Upper lobe of right lung (tissue), 1 donor: ENCODE measurements at regions not wholly inside any gene's neighbourhood (a gene's known extent, or its start where the extent isn't known, plus 50 kb on each side); places are given as distances from the start of the nearest gene placed in this dataset.

Experiments used
- ATAC-seq: fragments of 200-7000 bp; cut with Tn5 transposase; one replicate; pipeline ENCODE4 v1.9.1; 2020; ENCODE audit warnings: mild to moderate bottlenecking, moderate library complexity
- DNase-seq: peaks from one replicate; pipeline ENCODE4 v3.0.0-alpha.2; 2020
- H3K27ac ChIP-seq: fragments of 200-600 bp; one replicate; pipeline ENCODE4 v1.8.0; 2022
- H3K27me3 ChIP-seq: fragments of 200-600 bp; one replicate; pipeline ENCODE4 v1.8.0; 2022; ENCODE audit warnings: mild to moderate bottlenecking
- H3K36me3 ChIP-seq: fragments of 200-600 bp; one replicate; pipeline ENCODE4 v1.8.0; 2022
- H3K4me1 ChIP-seq: fragments of 200-600 bp; one replicate; pipeline ENCODE4 v1.8.0; 2022
- H3K4me3 ChIP-seq: fragments of 200-600 bp; one replicate; pipeline ENCODE4 v1.8.0; 2022; ENCODE audit warnings: mild to moderate bottlenecking
- H3K9me3 ChIP-seq: fragments of 200-600 bp; one replicate; pipeline ENCODE4 v1.8.0; 2022
- intact Hi-C: fragments of 100-400 bp; cut with DNase I; formaldehyde crosslinking; loops from one replicate; pipeline ENCODE4 v1.11.0; 2022
- TF ChIP-seq, protein P1 (sequence below): fragments of 200-600 bp; IDR thresholded peaks from one replicate; pipeline ENCODE4 v1.8.0; 2022; ENCODE audit warnings: antibody characterized with exemption
- donor health status: DM: no; HTN: yes; CAD: no; lungs with severe emphysema.

DNA sequence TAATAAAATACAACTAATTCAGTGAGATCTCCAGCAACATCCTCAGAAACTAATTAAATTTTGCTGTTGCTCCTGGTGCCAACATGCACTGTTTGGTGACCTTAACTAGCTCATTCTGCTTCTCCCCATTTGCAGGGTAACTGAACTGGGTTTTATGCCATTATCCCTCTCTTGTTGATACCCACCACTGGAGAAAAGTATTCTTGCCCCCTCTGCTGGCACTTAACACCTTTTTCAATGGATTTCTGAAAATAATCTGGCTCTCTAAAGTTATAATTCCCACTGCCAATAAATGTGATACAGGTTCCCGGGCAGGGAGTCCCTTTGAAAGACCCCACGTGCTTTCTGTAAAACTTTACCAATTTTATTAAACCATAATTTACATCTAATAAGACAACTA is 394.3 kb downstream of the OSTF1 start:
- no peaks in the 10 kb centered on the region for H3K4me1 ChIP-seq
- no peaks in the 10 kb centered on the region for H3K27me3 ChIP-seq
- no peak overlapping the region for H3K27ac ChIP-seq
- TF ChIP-seq, protein P1, sequence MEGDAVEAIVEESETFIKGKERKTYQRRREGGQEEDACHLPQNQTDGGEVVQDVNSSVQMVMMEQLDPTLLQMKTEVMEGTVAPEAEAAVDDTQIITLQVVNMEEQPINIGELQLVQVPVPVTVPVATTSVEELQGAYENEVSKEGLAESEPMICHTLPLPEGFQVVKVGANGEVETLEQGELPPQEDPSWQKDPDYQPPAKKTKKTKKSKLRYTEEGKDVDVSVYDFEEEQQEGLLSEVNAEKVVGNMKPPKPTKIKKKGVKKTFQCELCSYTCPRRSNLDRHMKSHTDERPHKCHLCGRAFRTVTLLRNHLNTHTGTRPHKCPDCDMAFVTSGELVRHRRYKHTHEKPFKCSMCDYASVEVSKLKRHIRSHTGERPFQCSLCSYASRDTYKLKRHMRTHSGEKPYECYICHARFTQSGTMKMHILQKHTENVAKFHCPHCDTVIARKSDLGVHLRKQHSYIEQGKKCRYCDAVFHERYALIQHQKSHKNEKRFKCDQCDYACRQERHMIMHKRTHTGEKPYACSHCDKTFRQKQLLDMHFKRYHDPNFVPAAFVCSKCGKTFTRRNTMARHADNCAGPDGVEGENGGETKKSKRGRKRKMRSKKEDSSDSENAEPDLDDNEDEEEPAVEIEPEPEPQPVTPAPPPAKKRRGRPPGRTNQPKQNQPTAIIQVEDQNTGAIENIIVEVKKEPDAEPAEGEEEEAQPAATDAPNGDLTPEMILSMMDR, result no peak
- DNase-seq (no peak), ATAC-seq (no peak)
- intact Hi-C loops, result no loop called here
- no peaks in the 10 kb centered on the region for H3K36me3 ChIP-seq
- H3K9me3 ChIP-seq, result no peaks in the 10 kb centered on the region
- no peak overlapping the region for H3K4me3 ChIP-seq

DNA sequence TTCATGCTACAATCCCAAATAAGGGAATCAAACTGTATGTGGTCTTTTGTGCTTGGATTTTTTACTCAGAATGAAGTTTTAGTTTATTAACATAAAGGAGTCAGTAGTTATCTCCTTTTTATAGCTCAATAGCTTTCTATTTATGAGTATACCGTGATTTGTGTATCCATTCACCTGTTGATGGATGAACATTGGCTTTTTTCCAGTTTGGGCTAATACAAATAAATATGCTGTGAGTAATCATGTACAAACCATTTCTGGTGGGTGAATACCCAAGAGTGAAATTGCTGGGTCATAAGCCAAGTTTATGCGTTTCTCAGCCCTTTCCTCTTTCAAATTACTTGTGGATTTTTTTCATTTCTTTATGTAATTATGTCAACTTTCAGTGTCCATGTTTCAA is 395.3 kb downstream of the OSTF1 start:
- Histone ChIP-seq H3K9me3 (no peaks in the 10 kb centered on the region), H3K36me3 (no peaks in the 10 kb centered on the region), H3K27ac (no peak overlapping the region), H3K4me3 (no peak overlapping the region), H3K27me3 (no peaks in the 10 kb centered on the region), H3K4me1 (no peaks in the 10 kb centered on the region)
- TF ChIP-seq, protein P1, result no peak
- no peak for ATAC-seq
- no peak for DNase-seq
- intact Hi-C loops, result no loop called here

DNA sequence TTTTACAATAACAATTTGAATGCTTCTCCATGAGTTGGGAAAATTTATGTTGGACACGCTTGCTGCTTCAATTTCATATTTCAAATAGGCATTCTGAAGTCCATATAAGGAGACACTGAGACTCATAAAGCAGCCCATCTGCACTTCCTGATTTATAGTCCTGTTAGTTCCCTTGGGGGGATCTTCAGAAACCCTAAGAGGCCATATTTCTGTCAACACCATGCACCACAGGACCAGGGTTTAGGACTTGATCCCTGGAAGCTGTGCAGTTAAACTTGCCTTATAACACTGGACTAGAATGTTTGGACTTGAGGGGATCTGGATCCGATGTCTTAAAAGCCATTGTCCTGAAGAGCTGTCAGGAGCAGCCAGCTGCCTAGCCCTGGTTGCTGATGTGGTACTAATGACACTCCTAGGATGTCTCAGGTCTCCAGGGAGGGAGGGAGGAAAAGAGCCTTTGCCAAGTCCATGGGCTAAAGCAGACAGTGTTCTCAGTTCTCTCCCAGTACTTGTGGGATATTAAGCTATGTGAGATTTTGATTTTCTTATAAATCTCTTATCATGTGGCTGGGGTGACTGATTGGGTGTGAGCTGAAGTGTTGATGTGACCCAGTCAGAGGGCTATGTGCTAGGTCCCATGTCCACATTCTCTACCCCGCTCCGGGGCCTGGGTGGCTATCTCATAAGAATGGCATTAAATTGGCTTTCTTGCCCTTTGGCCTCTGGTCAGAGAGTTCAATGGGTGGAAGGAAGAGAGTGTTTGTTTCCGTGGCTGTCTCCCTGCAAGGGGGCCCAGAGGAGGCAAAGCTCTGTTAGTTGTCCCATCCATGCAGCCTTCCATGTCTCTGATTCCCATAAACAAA is 399.8 kb downstream of the OSTF1 start:
- Histone ChIP-seq H3K4me1 (no peaks in the 10 kb centered on the region), H3K4me3 (no peak overlapping the region), H3K27me3 (no peaks in the 10 kb centered on the region), H3K27ac (no peak overlapping the region), H3K36me3 (no peaks in the 10 kb centered on the region), H3K9me3 (no peaks in the 10 kb centered on the region)
- ATAC-seq (peak; percentile 64), DNase-seq (no peak)
- intact Hi-C loops, result no loop called here
- TF ChIP-seq, protein P1, result no peak

DNA sequence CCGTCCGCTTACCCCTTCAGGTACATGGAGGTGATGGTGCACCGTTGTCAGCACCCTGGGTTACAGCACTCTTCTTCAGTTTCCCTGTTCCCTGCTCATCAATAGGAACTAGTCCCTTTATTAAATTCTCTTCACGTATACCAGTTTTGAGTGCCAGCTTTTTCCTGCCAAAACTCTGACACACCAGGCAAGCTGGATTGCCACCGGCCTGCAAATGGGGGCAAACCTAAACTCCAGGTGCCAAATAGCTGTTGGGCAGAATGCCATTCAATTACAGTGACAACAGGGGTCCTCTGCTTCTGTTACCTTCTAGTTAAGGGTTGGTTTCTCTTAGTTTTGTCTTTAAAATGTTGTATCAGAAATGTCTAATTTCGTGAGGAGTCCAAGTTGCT is 400.4 kb downstream of the OSTF1 start:
- no peak for DNase-seq
- Histone ChIP-seq H3K27me3 (no peaks in the 10 kb centered on the region), H3K4me3 (no peak overlapping the region), H3K4me1 (no peaks in the 10 kb centered on the region), H3K9me3 (no peaks in the 10 kb centered on the region), H3K36me3 (no peaks in the 10 kb centered on the region), H3K27ac (no peak overlapping the region)
- no peak for ATAC-seq
- TF ChIP-seq, protein P1, result no peak
- intact Hi-C loops, result no loop called here

DNA sequence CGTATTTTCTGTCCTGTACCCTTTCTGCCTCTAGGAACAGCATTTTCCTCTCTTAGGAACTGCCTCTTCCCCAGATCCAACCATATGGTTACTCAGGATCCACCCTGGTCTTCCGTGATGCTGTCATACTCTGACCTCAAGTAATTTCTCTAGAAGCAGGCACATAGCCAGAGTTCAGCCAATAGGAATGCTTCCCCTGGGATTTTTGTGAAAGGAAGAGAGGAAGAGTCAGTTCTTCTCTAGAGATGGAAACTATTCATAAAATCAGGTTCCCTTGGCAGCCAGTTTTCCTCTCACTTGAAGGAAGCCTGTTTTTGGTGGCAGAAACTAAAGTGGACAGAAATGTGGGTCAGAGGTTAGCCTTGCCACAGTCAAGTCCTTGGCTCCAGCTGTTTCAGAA is 400.1 kb upstream of the PCSK5 start:
- Histone ChIP-seq H3K27me3 (no peaks in the 10 kb centered on the region), H3K4me3 (no peak overlapping the region), H3K9me3 (no peaks in the 10 kb centered on the region), H3K27ac (no peak overlapping the region), H3K4me1 (no peaks in the 10 kb centered on the region), H3K36me3 (no peaks in the 10 kb centered on the region)
- no peak for ATAC-seq
- TF ChIP-seq, protein P1, result no peak
- intact Hi-C loops, result no loop called here
- no peak for DNase-seq
